ENCODE measurements at regions not wholly inside any gene's neighbourhood (a gene's known extent, or its start where the extent isn't known, plus 50 kb on each side); places are given as distances from the start of the nearest gene placed in this dataset.

DNA sequence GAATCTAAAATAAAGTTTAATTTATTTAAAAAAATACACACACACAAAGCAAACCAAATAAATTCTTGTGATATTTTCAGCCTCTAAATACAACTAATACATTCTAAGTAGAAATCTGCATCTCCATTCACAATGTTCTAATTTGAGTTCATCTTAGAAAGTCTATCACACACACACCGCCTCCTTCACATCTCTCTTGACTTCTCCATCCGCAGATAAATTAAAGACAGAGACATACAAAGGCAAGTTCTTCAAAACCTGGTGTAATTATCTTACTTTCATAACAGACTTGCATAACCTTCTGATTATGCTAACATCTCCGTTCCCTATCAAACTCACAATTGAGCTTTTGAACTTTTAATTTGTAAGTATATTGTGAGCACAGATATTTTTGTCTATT, 657.3 kb downstream of the VGLL3 start:
- TF ChIP-seq, protein P1, sequence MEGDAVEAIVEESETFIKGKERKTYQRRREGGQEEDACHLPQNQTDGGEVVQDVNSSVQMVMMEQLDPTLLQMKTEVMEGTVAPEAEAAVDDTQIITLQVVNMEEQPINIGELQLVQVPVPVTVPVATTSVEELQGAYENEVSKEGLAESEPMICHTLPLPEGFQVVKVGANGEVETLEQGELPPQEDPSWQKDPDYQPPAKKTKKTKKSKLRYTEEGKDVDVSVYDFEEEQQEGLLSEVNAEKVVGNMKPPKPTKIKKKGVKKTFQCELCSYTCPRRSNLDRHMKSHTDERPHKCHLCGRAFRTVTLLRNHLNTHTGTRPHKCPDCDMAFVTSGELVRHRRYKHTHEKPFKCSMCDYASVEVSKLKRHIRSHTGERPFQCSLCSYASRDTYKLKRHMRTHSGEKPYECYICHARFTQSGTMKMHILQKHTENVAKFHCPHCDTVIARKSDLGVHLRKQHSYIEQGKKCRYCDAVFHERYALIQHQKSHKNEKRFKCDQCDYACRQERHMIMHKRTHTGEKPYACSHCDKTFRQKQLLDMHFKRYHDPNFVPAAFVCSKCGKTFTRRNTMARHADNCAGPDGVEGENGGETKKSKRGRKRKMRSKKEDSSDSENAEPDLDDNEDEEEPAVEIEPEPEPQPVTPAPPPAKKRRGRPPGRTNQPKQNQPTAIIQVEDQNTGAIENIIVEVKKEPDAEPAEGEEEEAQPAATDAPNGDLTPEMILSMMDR (IDR thresholded peaks at IDR 0.05), result no peak
- H3K4me3 ChIP-seq, result no peak overlapping the region
- H3K4me1 ChIP-seq, result no peaks in the 10 kb centered on the region
- H3K27ac ChIP-seq, result no peak overlapping the region
- no peak for DNase-seq
- no peak for ATAC-seq
- no peaks in the 10 kb centered on the region for H3K36me3 ChIP-seq (ENCODE audit: insufficient read depth in 1 of 2, low read depth in 1 of 2)
- no peaks in the 10 kb centered on the region for H3K9me3 ChIP-seq
- WGBS, 3 donors, result 93 to 94% (median 93%) methylated on average over 3 of the region's 3 CpGs
- no peaks in the 10 kb centered on the region for H3K27me3 ChIP-seq (ENCODE audit: insufficient read depth in 3 of 3, low read length in 2 of 3)
- intact Hi-C loops (cut with DNase I), result no loop called here

DNA sequence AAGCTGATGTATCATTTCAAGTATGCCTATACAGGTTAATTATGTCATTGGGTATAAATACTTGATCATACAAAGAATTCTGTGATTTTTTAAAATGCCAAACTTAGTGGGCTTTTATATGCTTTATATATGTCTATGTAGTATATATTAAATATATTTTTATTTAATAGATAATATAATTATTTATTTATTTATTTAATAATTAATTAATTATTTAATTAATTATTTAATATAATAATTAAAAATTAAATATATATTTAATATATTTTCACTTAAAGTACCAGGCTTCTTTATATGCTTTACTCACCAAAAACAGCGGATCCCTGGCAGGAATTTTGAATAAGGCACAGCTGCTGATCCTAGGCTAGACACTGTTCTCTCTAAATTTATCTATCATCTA, 687.0 kb downstream of the VGLL3 start:
- DNase-seq (no peak), ATAC-seq (no peak)
- Histone ChIP-seq H3K4me3 (no peak overlapping the region), H3K27ac (no peak overlapping the region), H3K27me3 (ENCODE audit: insufficient read depth in 3 of 3, low read length in 2 of 3) (no peaks in the 10 kb centered on the region), H3K4me1 (no peaks in the 10 kb centered on the region), H3K36me3 (ENCODE audit: insufficient read depth in 1 of 2, low read depth in 1 of 2) (no peaks in the 10 kb centered on the region), H3K9me3 (no peaks in the 10 kb centered on the region)
- TF ChIP-seq, protein P1 (IDR thresholded peaks at IDR 0.05), result no peak
- WGBS, 3 donors, result 94 to 97% (median 96%) methylated on average over 1 of the region's 1 CpG
- intact Hi-C loops (cut with DNase I), result no loop called here

DNA sequence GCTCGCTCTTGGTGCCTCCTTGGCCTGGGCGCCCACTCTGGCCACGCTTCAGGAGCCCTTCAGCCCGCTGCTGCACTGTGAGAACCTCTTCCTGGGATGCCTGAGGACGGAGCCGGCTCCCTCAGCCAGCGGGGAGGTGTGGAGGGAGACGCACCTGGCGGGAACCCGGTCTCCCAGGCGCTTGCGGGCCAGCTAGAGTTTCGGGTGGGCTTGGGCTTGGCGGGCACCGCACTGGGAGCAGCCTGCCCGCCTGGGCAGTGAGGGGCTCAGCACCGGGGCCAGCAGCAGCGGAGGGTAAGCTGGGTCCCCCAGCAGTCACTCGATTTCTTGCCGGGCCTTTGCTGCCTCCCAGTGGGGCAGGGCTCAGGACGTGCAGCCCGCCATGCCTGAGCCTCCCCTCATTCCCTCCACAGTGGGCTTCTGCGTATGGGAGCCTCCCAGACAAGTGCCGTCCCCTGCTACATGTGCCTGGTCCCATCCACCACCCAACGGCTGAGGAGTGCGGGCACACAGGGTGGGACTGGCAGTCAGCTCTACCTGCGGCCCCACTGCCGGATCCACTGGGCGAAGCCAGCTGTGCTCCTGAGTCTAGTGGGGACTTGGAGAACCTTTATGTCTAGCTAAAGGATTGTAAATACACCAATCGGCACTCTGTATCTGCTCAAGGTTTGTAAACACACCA, 708.7 kb downstream of the VGLL3 start:
- no peak overlapping the region for H3K27ac ChIP-seq
- TF ChIP-seq, protein P1 (IDR thresholded peaks at IDR 0.05), result no peak
- no peaks in the 10 kb centered on the region for H3K36me3 ChIP-seq (ENCODE audit: insufficient read depth in 1 of 2, low read depth in 1 of 2)
- intact Hi-C loops (cut with DNase I), result no loop called here
- WGBS, 3 donors, result 90 to 95% (median 90%) methylated on average over 27 to 30 of the region's 30 CpGs
- DNase-seq, result peak in 1 of 2 donors; percentile 39
- no peaks in the 10 kb centered on the region for H3K4me1 ChIP-seq
- ATAC-seq, result no peak
- H3K27me3 ChIP-seq (ENCODE audit: insufficient read depth in 3 of 3, low read length in 2 of 3), result no peaks in the 10 kb centered on the region
- no peaks in the 10 kb centered on the region for H3K9me3 ChIP-seq
- H3K4me3 ChIP-seq, result no peak overlapping the region

DNA sequence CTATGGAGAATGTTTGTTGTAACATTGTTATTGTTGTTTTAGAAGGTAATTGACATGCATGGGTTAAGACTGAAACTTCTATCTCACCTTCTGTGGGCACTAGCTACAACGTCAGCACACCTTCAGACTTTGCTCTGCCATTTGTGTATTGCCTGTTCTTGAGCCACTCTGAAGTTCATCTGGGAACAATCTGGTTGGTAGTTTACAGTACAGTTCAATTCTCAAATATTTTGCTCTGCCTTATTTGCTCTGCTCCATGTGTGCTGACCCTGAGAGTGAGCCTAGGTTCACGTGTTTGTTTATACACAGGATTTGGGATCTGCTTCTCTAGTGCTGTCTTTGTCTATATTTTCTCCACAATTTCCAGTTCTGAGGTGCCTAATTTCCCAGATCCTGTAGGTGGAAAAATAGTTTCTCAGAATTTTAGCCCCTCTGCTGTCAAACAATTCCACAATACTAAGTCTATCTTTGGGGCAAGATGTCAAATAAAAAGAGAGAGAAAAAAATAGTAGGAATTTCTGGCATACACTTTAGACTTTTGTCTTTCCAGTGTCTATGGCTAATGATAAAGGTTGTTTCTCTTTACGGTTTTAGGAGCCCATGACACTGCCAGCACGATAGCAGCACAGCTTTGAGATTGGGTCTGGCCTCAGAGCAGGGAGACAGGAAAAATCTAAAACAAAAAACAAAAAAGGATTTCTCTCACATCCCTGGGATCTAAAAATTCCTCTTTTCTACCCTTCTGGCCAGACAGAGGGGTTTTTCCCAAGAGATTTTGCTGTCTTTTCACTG, 721.4 kb downstream of the VGLL3 start:
- intact Hi-C loops (cut with DNase I), result no loop called here
- no peak overlapping the region for H3K27ac ChIP-seq
- H3K4me1 ChIP-seq, result no peaks in the 10 kb centered on the region
- DNase-seq (no peak), ATAC-seq (no peak)
- 53 to 68% (median 61%) methylated on average over 4 of the region's 4 CpGs for WGBS, 3 donors
- no peaks in the 10 kb centered on the region for H3K36me3 ChIP-seq (ENCODE audit: insufficient read depth in 1 of 2, low read depth in 1 of 2)
- H3K9me3 ChIP-seq, result no peaks in the 10 kb centered on the region
- H3K27me3 ChIP-seq (ENCODE audit: insufficient read depth in 3 of 3, low read length in 2 of 3), result no peaks in the 10 kb centered on the region
- TF ChIP-seq, protein P1 (IDR thresholded peaks at IDR 0.05), result no peak
- H3K4me3 ChIP-seq, result no peak overlapping the region

Data from psoas muscle (tissue), 7 donors.